Glutamatergic neuron (in vitro differentiated cells): ENCODE measurements at regions not wholly inside any gene's neighbourhood (a gene's known extent, or its start where the extent isn't known, plus 50 kb on each side); places are given as distances from the start of the nearest gene placed in this dataset.

ENCODE experiments used
- DNase-seq: peaks from one replicate; pipeline ENCODE4 v3.0.0; 2022
- H3K27ac Mint-ChIP-seq: one replicate; pipeline ENCODE4 v1.8.0; 2020; ENCODE audit warnings: mild to moderate bottlenecking, mixed read lengths, inconsistent platforms; ENCODE audit not compliant: unreplicated experiment
- H3K27me3 Mint-ChIP-seq: one replicate; pipeline ENCODE4 v1.8.0; 2020; ENCODE audit warnings: mild to moderate bottlenecking, moderate library complexity, mixed read lengths, inconsistent platforms; ENCODE audit not compliant: unreplicated experiment
- H3K36me3 Mint-ChIP-seq: one replicate; pipeline ENCODE4 v1.8.0; 2020; ENCODE audit warnings: mild to moderate bottlenecking, mixed read lengths, inconsistent platforms; ENCODE audit not compliant: unreplicated experiment
- H3K4me1 Mint-ChIP-seq: one replicate; pipeline ENCODE4 v1.8.0; 2020; ENCODE audit warnings: mild to moderate bottlenecking, low read depth, mixed read lengths, inconsistent platforms; ENCODE audit not compliant: unreplicated experiment
- H3K4me3 Mint-ChIP-seq: one replicate; pipeline ENCODE4 v1.8.0; 2020; ENCODE audit warnings: mild to moderate bottlenecking, mixed read lengths, inconsistent platforms; ENCODE audit not compliant: unreplicated experiment
- H3K9me3 Mint-ChIP-seq: one replicate; pipeline ENCODE4 v1.8.0; 2020; ENCODE audit warnings: mild to moderate bottlenecking, moderate library complexity, mixed read lengths, inconsistent platforms; ENCODE audit not compliant: unreplicated experiment
- TF ChIP-seq, protein P1 (sequence below): fragments of 200-600 bp; sonication (generic); IDR thresholded peaks from one replicate; pipeline ENCODE4 v1.5.0; 2021; ENCODE audit not compliant: partially characterized antibody, unreplicated experiment

DNA sequence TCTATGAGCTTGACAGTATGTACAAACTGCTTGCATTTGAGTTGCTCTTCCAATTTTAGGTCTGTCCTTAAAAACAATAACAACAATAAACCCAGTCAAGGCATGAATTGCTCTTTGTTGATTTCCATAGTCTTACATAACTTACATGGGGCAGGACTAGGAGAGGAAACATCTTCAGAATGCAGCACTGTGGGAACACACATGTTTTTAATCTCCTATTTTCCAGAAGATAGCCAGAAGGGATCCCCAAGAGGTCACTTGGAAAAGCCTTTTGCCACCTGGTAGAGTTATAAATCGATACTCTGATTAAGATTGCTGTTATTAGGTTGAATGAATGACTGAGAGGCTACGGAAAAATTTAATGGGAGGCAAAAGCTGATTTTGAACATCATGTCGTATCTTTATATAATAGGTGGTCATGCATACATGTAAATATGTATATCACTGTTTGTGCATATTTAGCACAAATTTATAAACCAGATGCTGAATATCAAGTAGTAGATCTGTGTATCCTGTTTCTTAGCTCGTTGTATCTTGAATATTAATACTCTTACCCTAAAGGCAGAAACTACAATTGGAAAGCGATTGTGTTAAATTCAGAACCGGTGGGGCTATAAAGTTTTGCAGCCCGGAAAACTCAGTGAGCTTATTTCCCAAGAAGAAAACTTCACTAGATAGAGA lies 479.4 kb upstream of the TCF4 start:
- TF ChIP-seq, protein P1, sequence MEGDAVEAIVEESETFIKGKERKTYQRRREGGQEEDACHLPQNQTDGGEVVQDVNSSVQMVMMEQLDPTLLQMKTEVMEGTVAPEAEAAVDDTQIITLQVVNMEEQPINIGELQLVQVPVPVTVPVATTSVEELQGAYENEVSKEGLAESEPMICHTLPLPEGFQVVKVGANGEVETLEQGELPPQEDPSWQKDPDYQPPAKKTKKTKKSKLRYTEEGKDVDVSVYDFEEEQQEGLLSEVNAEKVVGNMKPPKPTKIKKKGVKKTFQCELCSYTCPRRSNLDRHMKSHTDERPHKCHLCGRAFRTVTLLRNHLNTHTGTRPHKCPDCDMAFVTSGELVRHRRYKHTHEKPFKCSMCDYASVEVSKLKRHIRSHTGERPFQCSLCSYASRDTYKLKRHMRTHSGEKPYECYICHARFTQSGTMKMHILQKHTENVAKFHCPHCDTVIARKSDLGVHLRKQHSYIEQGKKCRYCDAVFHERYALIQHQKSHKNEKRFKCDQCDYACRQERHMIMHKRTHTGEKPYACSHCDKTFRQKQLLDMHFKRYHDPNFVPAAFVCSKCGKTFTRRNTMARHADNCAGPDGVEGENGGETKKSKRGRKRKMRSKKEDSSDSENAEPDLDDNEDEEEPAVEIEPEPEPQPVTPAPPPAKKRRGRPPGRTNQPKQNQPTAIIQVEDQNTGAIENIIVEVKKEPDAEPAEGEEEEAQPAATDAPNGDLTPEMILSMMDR = no peak

DNA sequence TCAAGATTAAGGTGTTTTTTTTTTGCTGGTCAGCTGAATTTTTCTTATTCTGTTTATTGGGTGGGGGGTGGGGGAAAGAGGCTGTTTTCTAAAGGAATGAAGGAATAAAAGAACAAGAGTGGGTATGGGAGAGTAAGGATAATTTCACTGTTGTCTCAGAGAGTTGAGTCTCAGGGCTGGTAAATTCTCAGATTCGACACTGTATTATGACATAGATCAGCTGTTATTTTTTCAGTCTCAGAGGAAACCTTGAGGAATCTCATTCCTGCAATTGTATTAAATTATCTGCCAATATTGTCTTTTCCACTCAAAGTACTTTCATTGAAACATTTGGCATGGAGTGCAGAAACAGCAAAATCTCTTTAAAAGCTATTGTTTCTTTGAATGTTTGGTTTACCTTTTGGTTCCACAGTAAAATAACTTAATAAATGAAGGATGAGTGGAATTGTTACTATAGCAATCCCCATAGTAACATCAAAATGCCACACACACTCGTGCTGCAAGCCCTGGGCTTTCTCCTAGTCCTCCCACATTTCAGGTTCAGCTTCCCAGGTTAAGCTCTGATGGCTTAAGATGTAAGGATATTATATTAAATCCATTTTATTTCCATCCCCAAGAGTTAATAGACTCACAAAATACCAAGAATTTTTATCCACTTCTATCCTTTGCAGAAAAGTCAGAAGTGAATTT lies 478.7 kb upstream of the TCF4 start:
- Mint-ChIP-seq H3K27ac (no peak overlapping the region), H3K27me3 (no peaks in the 10 kb centered on the region), H3K4me1 (peaks cover 10% of the 10 kb centered on the region), H3K9me3 (peaks cover 2% of the 10 kb centered on the region), H3K4me3 (peak overlapping the region; percentile 53), H3K36me3 (no peaks in the 10 kb centered on the region)
- no peak for DNase-seq
- TF ChIP-seq, protein P1 = no peak

More for the DNA sequence above, 479.4 kb upstream of the TCF4 start:
- H3K4me1 Mint-ChIP-seq = peaks cover 10% of the 10 kb centered on the region
- no peaks in the 10 kb centered on the region for H3K27me3 Mint-ChIP-seq
- peak overlapping the region; percentile 53 for H3K4me3 Mint-ChIP-seq
- peaks cover 3% of the 10 kb centered on the region for H3K36me3 Mint-ChIP-seq
- DNase-seq = no peak
- no peak overlapping the region for H3K27ac Mint-ChIP-seq
- no peaks in the 10 kb centered on the region for H3K9me3 Mint-ChIP-seq

DNA sequence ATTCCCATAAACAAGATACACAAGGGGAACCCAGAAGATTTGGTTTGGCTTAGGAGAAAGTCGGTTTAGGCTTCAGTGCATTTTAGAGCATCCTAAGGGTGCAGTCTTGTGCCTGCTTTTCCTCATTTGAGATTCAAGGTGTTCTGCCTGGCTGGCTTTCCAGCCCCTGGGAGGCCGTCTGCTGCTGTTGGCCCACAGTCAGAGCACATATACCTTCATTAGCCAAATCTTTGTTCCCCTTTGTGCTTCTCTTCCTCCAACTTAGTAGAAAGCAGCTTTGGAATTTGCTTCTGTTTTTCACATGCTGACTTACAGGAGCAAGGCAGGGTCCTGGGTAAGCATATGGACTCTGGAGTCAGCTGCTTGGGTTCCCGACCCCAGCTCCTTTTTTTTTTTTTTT lies 477.1 kb upstream of the TCF4 start:
- no peaks in the 10 kb centered on the region for H3K27me3 Mint-ChIP-seq
- no peak for DNase-seq
- no peaks in the 10 kb centered on the region for H3K36me3 Mint-ChIP-seq
- no peak overlapping the region for H3K4me3 Mint-ChIP-seq
- no peak overlapping the region for H3K27ac Mint-ChIP-seq
- TF ChIP-seq, protein P1 = no peak
- H3K4me1 Mint-ChIP-seq = peaks cover 13% of the 10 kb centered on the region
- peaks cover 3% of the 10 kb centered on the region for H3K9me3 Mint-ChIP-seq

DNA sequence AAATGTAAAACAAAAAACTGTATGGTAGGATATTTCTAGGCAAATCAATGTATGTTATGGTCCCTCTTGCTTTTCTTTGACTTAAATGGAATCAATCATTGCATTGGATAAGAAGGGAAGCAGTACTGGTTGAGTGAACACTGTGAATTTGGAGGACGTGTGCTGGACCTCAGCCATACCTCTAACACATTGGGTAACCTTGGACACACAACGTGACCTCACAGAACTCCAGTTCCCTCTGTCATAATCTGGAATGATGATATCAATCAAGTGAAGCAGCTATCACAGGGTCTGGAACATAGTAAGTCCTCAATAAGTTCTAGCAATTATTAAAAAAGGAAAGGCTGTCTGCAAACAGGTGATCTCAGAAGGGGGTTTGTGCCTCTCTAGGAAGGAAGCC lies 474.9 kb upstream of the TCF4 start:
- H3K27me3 Mint-ChIP-seq = no peaks in the 10 kb centered on the region

More for the DNA sequence above, 474.9 kb upstream of the TCF4 start:
- Mint-ChIP-seq H3K27ac (no peak overlapping the region), H3K9me3 (peaks cover 3% of the 10 kb centered on the region), H3K4me1 (peaks cover 13% of the 10 kb centered on the region), H3K36me3 (no peaks in the 10 kb centered on the region), H3K4me3 (no peak overlapping the region)
- TF ChIP-seq, protein P1 = no peak
- no peak for DNase-seq
